ENCODE measurements at regions not wholly inside any gene's neighbourhood (a gene's known extent, or its start where the extent isn't known, plus 50 kb on each side); places are given as distances from the start of the nearest gene placed in this dataset.

DNA sequence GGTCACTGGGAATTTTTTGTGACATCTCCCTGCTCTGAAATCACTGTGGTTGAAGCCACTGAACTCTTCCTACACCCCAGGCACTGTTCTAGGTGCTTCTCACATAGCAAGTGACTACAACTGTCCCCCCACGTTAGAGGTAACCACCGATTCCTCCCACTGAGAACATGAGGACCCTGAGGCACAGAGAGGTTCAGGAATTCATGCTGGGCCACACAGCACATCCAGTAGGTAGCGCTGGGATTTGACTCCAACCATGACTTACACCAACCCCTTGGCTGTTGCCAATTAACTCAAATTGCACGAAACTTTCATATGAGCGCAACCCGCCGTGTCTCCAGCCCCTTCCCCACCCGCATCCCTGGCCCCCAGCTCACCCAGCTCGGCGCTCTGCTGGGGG, 105.2 kb downstream of the RFLNA start:
- TF ChIP-seq, protein P1, sequence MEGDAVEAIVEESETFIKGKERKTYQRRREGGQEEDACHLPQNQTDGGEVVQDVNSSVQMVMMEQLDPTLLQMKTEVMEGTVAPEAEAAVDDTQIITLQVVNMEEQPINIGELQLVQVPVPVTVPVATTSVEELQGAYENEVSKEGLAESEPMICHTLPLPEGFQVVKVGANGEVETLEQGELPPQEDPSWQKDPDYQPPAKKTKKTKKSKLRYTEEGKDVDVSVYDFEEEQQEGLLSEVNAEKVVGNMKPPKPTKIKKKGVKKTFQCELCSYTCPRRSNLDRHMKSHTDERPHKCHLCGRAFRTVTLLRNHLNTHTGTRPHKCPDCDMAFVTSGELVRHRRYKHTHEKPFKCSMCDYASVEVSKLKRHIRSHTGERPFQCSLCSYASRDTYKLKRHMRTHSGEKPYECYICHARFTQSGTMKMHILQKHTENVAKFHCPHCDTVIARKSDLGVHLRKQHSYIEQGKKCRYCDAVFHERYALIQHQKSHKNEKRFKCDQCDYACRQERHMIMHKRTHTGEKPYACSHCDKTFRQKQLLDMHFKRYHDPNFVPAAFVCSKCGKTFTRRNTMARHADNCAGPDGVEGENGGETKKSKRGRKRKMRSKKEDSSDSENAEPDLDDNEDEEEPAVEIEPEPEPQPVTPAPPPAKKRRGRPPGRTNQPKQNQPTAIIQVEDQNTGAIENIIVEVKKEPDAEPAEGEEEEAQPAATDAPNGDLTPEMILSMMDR (IDR thresholded peaks at IDR 0.05; ENCODE audit: low read length), result no peak
- TF ChIP-seq EZH2 (IDR thresholded peaks at IDR 0.05; ENCODE audit: borderline replicate concordance, low read length), result no peak
